ENCODE measurements at regions not wholly inside any gene's neighbourhood (a gene's known extent, or its start where the extent isn't known, plus 50 kb on each side); places are given as distances from the start of the nearest gene placed in this dataset.

DNA sequence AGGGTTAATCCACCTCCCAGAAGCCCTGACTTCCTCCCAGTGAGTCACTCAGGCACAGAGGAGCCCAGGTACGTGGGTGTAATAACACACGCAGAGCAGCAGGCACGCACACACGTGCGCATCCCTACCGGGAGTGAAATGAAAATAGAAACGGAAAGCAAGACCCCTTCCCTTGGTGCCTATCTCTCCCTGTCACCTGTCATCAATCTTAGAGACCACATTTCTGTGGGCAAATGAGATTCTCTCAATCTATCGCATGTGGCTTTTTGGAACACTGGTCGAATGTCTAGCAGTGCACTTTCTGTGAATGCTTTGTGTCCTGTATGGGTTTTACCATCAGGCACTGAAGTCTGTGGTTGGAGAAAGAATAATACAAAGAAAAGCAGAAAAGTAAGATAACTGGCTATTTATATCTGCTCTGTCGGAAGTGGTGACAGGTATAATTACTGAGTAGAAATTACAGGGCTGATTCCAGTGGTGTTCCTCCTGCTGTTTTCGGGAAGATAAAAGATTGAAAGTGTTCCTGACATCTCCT, 137.7 kb upstream of the GRIA1 start:
- no peak overlapping the region for H3K27ac ChIP-seq
- no peaks in the 10 kb centered on the region for H3K9me3 ChIP-seq
- DNase-seq (no peak), ATAC-seq (no peak)
- intact Hi-C loops (cut with DNase I), result no loop called here
- no peak overlapping the region for H3K4me3 ChIP-seq
- WGBS (ENCODE audit: insufficient coverage, low coverage, low lambda C conversion rate, missing lambda C conversion rate), result 26% methylated on average over 10 of the region's 11 CpGs
- no peak for TF ChIP-seq POLR2A (IDR thresholded peaks at IDR 0.05)
- TF ChIP-seq, protein P1, sequence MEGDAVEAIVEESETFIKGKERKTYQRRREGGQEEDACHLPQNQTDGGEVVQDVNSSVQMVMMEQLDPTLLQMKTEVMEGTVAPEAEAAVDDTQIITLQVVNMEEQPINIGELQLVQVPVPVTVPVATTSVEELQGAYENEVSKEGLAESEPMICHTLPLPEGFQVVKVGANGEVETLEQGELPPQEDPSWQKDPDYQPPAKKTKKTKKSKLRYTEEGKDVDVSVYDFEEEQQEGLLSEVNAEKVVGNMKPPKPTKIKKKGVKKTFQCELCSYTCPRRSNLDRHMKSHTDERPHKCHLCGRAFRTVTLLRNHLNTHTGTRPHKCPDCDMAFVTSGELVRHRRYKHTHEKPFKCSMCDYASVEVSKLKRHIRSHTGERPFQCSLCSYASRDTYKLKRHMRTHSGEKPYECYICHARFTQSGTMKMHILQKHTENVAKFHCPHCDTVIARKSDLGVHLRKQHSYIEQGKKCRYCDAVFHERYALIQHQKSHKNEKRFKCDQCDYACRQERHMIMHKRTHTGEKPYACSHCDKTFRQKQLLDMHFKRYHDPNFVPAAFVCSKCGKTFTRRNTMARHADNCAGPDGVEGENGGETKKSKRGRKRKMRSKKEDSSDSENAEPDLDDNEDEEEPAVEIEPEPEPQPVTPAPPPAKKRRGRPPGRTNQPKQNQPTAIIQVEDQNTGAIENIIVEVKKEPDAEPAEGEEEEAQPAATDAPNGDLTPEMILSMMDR (IDR thresholded peaks at IDR 0.05), result no peak
- no peaks in the 10 kb centered on the region for H3K27me3 ChIP-seq
- no peaks in the 10 kb centered on the region for H3K36me3 ChIP-seq
- H3K4me1 ChIP-seq, result no peaks in the 10 kb centered on the region

GRCh38 chr5:153357493-153358112, 132.9 kb upstream of the GRIA1 start:
- WGBS (ENCODE audit: insufficient coverage, low coverage, low lambda C conversion rate, missing lambda C conversion rate), result 82% methylated on average over 3 of the region's 3 CpGs
- no peak for ATAC-seq
- intact Hi-C loops (cut with DNase I), result no loop called here

GRCh38 chr5:153358315-153358976, 132.0 kb upstream of the GRIA1 start:
- Histone ChIP-seq H3K27ac (no peak overlapping the region), H3K27me3 (no peaks in the 10 kb centered on the region), H3K36me3 (no peaks in the 10 kb centered on the region), H3K4me1 (no peaks in the 10 kb centered on the region), H3K4me3 (no peak overlapping the region), H3K9me3 (no peaks in the 10 kb centered on the region)
- DNase-seq (no peak), ATAC-seq (no peak)
- no peak for TF ChIP-seq POLR2A (IDR thresholded peaks at IDR 0.05)
- TF ChIP-seq, protein P1 (IDR thresholded peaks at IDR 0.05), result no peak
- WGBS (ENCODE audit: insufficient coverage, low coverage, low lambda C conversion rate, missing lambda C conversion rate), result 39% methylated on average over 3 of the region's 3 CpGs
- intact Hi-C loops (cut with DNase I), result no loop called here

More at GRCh38 chr5:153357493-153358112, 132.9 kb upstream of the GRIA1 start:
- Histone ChIP-seq H3K36me3 (no peaks in the 10 kb centered on the region), H3K4me3 (no peak overlapping the region), H3K27me3 (no peaks in the 10 kb centered on the region), H3K9me3 (no peaks in the 10 kb centered on the region), H3K27ac (no peak overlapping the region), H3K4me1 (no peaks in the 10 kb centered on the region)
- TF ChIP-seq POLR2A (IDR thresholded peaks at IDR 0.05), result no peak
- TF ChIP-seq, protein P1 (IDR thresholded peaks at IDR 0.05), result no peak
- DNase-seq, result no peak

DNA sequence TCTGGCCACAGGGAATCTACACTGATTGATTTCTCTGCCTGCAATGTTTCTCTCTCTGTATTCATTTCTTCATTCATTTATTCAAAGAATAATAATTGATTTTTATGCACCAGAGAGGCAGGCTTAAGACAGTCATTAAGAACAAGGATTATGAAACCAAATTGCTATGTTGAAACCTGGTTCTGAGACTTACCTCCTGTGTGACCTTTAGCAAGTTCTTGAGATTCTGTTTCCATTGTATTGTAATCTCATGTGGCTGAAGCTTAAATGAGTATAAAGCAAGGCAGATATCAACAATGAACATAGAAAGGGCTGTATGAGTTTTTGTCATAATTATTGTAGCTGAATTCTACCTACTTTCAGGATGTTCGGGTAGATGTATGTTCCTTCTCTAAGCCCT, 129.6 kb upstream of the GRIA1 start:
- H3K4me1 ChIP-seq, result no peaks in the 10 kb centered on the region
- intact Hi-C loops (cut with DNase I), result no loop called here
- no peak overlapping the region for H3K27ac ChIP-seq
- WGBS (ENCODE audit: insufficient coverage, low coverage, low lambda C conversion rate, missing lambda C conversion rate), result 71% methylated on average over 1 of the region's 1 CpG
- no peaks in the 10 kb centered on the region for H3K27me3 ChIP-seq
- ATAC-seq, result no peak
- no peaks in the 10 kb centered on the region for H3K9me3 ChIP-seq
- TF ChIP-seq POLR2A (IDR thresholded peaks at IDR 0.05), result no peak
- TF ChIP-seq, protein P1 (IDR thresholded peaks at IDR 0.05), result no peak
- H3K36me3 ChIP-seq, result no peaks in the 10 kb centered on the region
- H3K4me3 ChIP-seq, result no peak overlapping the region
- DNase-seq, result no peak

Data from right lobe of liver (tissue), 6 donors.